GM12878 (cell line): ENCODE measurements at regions not wholly inside any gene's neighbourhood (a gene's known extent, or its start where the extent isn't known, plus 50 kb on each side); places are given as distances from the start of the nearest gene placed in this dataset.

ENCODE experiments used
- ATAC-seq: fragments of 200-7000 bp; cut with Tn5 transposase; 3 replicates; pipeline ENCODE4 v1.9.1; 2020; ENCODE audit warnings: mild to moderate bottlenecking, moderate library complexity
- BruUV-seq: library from RNA; stranded (reverse); fragments of 400-500 nt; replicated peaks from 2 replicates; lab custom pipeline; 2021; lab: Mats Ljungman, UMichigan
- CTCF ChIA-PET: fragments of 300-600 bp; sonication (Branson Sonifier 250); formaldehyde crosslinking; extraction: SDS; loops from one replicate; lab custom pipeline; 2021; ENCODE audit warnings: inconsistent platforms; lab: Yijun Ruan, JAX
- POLR2A ChIA-PET: fragments of 350-600 bp; formaldehyde crosslinking; extraction: SDS; loops from one replicate; lab custom pipeline; 2021; ENCODE audit warnings: inconsistent platforms; lab: Charles Lee
- RAD21 ChIA-PET: fragments of 300-600 bp; sonication (Branson Sonifier 250); formaldehyde crosslinking; loops from one replicate; lab custom pipeline; 2023; ENCODE audit warnings: antibody characterized with exemption; ENCODE audit not compliant: unreplicated experiment; lab: Charles Lee
- SMC1A ChIA-PET: fragments of 300-600 bp; sonication (Branson Sonifier 250); formaldehyde crosslinking; loops from one replicate; lab custom pipeline; 2023; ENCODE audit not compliant: unreplicated experiment, uncharacterized antibody; lab: Charles Lee
- DNase-seq: peaks from one replicate; pipeline ENCODE4 v3.0.0-alpha.2; 2011; ENCODE audit warnings: low read depth, low spot score
- FAIRE-seq: peaks from 3 replicates; lab custom pipeline; 2011; peaks lifted over from hg19 to GRCh38; lab: Jason Lieb, UNC
- H2AFZ ChIP-seq: 2 replicates; pipeline ENCODE4 v1.6.0; 2011; ENCODE audit warnings: low read depth, low read length, control low read depth; ENCODE audit not compliant: control insufficient read depth
- H3K27ac ChIP-seq: 2 replicates; pipeline ENCODE4 v1.5.1; 2011; ENCODE audit warnings: control low read depth; ENCODE audit not compliant: control insufficient read depth, insufficient read depth
- H3K27me3 ChIP-seq, 2 experiments: replicated peaks in 1 of 2; 2 replicates each; pipeline versions ENCODE4 v1.6.0 to v1.6.1; 2011; ENCODE audit warnings: low read length in 1 of 2; ENCODE audit not compliant: control insufficient read depth in 2 of 2, insufficient read depth in 2 of 2
- H3K36me3 ChIP-seq, 2 experiments: 2 replicates each; pipeline ENCODE4 v1.5.1; 2011; ENCODE audit warnings: low read length in 1 of 2; ENCODE audit not compliant: control insufficient read depth in 2 of 2, insufficient read depth in 2 of 2
- H3K4me1 ChIP-seq: 2 replicates; pipeline ENCODE4 v1.6.1; 2011; ENCODE audit warnings: mild to moderate bottlenecking, low read length, moderate library complexity, mixed read lengths; ENCODE audit not compliant: control insufficient read depth, insufficient read depth
- H3K4me2 ChIP-seq: 2 replicates; pipeline ENCODE4 v1.6.0; 2011; ENCODE audit warnings: control low read depth; ENCODE audit not compliant: control insufficient read depth, insufficient read depth
- H3K4me3 ChIP-seq: fragments of 200-600 bp; sonication (generic); 2 replicates; pipeline ENCODE4 v1.5.1; 2016
- H3K79me2 ChIP-seq: 2 replicates; pipeline ENCODE4 v1.6.0; 2011; ENCODE audit warnings: low read length; ENCODE audit not compliant: control insufficient read depth, insufficient read depth
- H3K9ac ChIP-seq: 2 replicates; pipeline ENCODE4 v1.8.0; 2011; ENCODE audit warnings: low read length, control low read depth, mixed read lengths; ENCODE audit not compliant: control insufficient read depth, insufficient read depth
- H3K9me3 ChIP-seq: replicated peaks from 3 replicates; pipeline ENCODE4 v1.5.1; 2011; ENCODE audit warnings: mild to moderate bottlenecking, low read length; ENCODE audit not compliant: control insufficient read depth, insufficient read depth
- H4K20me1 ChIP-seq: 2 replicates; pipeline ENCODE4 v1.6.0; 2011; ENCODE audit not compliant: control insufficient read depth, insufficient read depth
- BACH1 ChIP-seq: fragments of 450-650 bp; IDR thresholded peaks from 2 replicates; pipeline ENCODE4 v1.6.1; 2017; ENCODE audit warnings: mild to moderate bottlenecking, borderline replicate concordance
- CREB1 ChIP-seq: IDR thresholded peaks from 2 replicates; pipeline ENCODE4 v1.6.1; 2012; ENCODE audit warnings: low read depth, mild to moderate bottlenecking, inconsistent platforms
- MEF2A ChIP-seq: IDR thresholded peaks from 2 replicates; pipeline ENCODE4 v1.6.1; 2011; ENCODE audit warnings: low read depth, mild to moderate bottlenecking, low read length, moderate library complexity; ENCODE audit not compliant: insufficient read depth
- NFYA ChIP-seq: IDR thresholded peaks from 2 replicates; pipeline ENCODE4 v1.6.1; 2011; ENCODE audit warnings: low read depth, mild to moderate bottlenecking, low read length, improper control_type of control experiment, borderline replicate concordance
- PML ChIP-seq: IDR thresholded peaks from 2 replicates; pipeline ENCODE4 v1.6.1; 2012; ENCODE audit warnings: low read length, inconsistent platforms
- RB1 ChIP-seq: fragments of 450-650 bp; formaldehyde crosslinking; IDR thresholded peaks from 2 replicates; pipeline ENCODE4 v1.6.1; 2017; ENCODE audit warnings: mild to moderate bottlenecking, borderline replicate concordance
- RELB ChIP-seq: fragments of 450-650 bp; IDR thresholded peaks from 2 replicates; pipeline ENCODE4 v1.6.1; 2017; ENCODE audit warnings: low read depth, mild to moderate bottlenecking, moderate library complexity
- SIX5 ChIP-seq: IDR thresholded peaks from 2 replicates; pipeline ENCODE4 v1.6.1; 2011; ENCODE audit warnings: mild to moderate bottlenecking, low read depth, low read length, moderate library complexity; ENCODE audit not compliant: severe bottlenecking
- TAF1 ChIP-seq: IDR thresholded peaks from 2 replicates; pipeline ENCODE4 v1.6.1; 2011; ENCODE audit warnings: mild to moderate bottlenecking, low read depth, low read length, borderline replicate concordance
- TBL1XR1 ChIP-seq: IDR thresholded peaks from 2 replicates; pipeline ENCODE4 v1.6.1; 2012; ENCODE audit warnings: low read depth, low read length, improper control_type of control experiment
- ZBTB11 ChIP-seq: fragments of 450-650 bp; formaldehyde crosslinking; IDR thresholded peaks from 2 replicates; pipeline ENCODE4 v1.5.0; 2022; ENCODE audit warnings: mild to moderate bottlenecking, missing genetic modification characterization
- ZBTB40 ChIP-seq: fragments of 450-650 bp; IDR thresholded peaks from 2 replicates; pipeline ENCODE4 v1.6.1; 2016; ENCODE audit warnings: mild to moderate bottlenecking, moderate library complexity, borderline replicate concordance
- WGBS: methylation state at CpG from one replicate; pipeline ENCODE4 v1.1.6; 2016; ENCODE audit warnings: low lambda C conversion rate; ENCODE audit not compliant: insufficient replicate concordance, insufficient coverage; ENCODE audit errors: missing lambda C conversion rate; 5-methylcytosine and 5-hydroxymethylcytosine counted together
- in situ Hi-C: fragments of 300-500 bp; cut with MboI; formaldehyde crosslinking; loops from 9 replicates; pipeline ENCODE4 v1.14.3; 2018; ENCODE audit warnings: mixed read lengths
- intact Hi-C: fragments of 100-400 bp; cut with micrococcal nuclease; formaldehyde crosslinking; loops from one replicate; pipeline ENCODE4 v1.14.2; 2022; ENCODE audit not compliant: unreplicated experiment

DNA sequence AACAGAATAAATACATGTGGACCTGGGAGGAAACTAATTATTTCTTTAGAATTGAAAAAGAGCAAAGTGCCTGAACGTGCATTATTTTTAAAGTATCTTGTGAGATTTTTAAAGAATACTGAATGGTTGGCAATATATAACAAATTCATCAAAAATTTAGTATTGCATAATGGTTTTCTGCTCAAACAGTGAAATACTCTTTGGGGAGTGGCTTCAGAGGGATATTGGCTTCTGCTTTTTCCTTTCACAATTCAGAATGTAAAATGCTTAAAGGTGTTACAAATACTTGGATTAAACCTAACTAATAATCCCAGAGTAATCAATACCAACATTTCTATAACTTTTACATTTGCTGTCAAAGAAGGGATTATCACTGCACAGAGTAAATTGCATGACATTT lies 379.3 kb upstream of the CHD1 start:
- CTCF ChIA-PET: no interaction called here
- H3K27me3 ChIP-seq: no peaks in the 10 kb centered on the region
- no peak overlapping the region for H2AFZ ChIP-seq
- WGBS: 0% methylated on average over 1 of the region's 1 CpG
- no peak for FAIRE-seq
- H3K27ac ChIP-seq: no peak overlapping the region
- H3K4me2 ChIP-seq: no peak overlapping the region
- H3K4me1 ChIP-seq: no peaks in the 10 kb centered on the region
- H3K9me3 ChIP-seq: no peaks in the 10 kb centered on the region
- in situ Hi-C loops: no loop called here
- POLR2A ChIA-PET: no interaction called here
- BruUV-seq: no TSS peak
- H4K20me1 ChIP-seq: no peaks in the 10 kb centered on the region
- DNase-seq: no peak
- no peaks in the 10 kb centered on the region for H3K36me3 ChIP-seq
- H3K79me2 ChIP-seq: no peaks in the 10 kb centered on the region
- no peak overlapping the region for H3K9ac ChIP-seq
- RAD21 ChIA-PET: no interaction called here
- SMC1A ChIA-PET: no interaction called here
- no peak overlapping the region for H3K4me3 ChIP-seq
- no peak for ATAC-seq
- intact Hi-C loops: no loop called here
- no peak for TF ChIP-seq ZBTB11 (CRISPR knock-in tag)
- TF ChIP-seq PML: no peak
- TF ChIP-seq RB1: no peak
- TF ChIP-seq RELB: no peak
- TF ChIP-seq SIX5: no peak
- TF ChIP-seq TAF1: no peak
- TF ChIP-seq BACH1: no peak
- no peak for TF ChIP-seq ZBTB40
- no peak for TF ChIP-seq TBL1XR1
- TF ChIP-seq NFYA: no peak
- TF ChIP-seq MEF2A: no peak
- no peak for TF ChIP-seq CREB1
